ENCODE measurements at regions not wholly inside any gene's neighbourhood (a gene's known extent, or its start where the extent isn't known, plus 50 kb on each side); places are given as distances from the start of the nearest gene placed in this dataset.

- Histone ChIP-seq H3K27ac (ENCODE audit: insufficient read depth, low read depth, low read length, poor library complexity, severe bottlenecking) (no peak overlapping the region), H3K36me3 (ENCODE audit: control insufficient read depth, insufficient read depth, low read length) (no peaks in the 10 kb centered on the region), H3K4me3 (ENCODE audit: insufficient read depth, low read depth, low read length) (no peak overlapping the region), H3K9me3 (ENCODE audit: control insufficient read depth, low read length) (no peaks in the 10 kb centered on the region), H3K4me1 (ENCODE audit: control insufficient read depth, insufficient read depth, low read length) (no peaks in the 10 kb centered on the region), H3K27me3 (ENCODE audit: control insufficient read depth, insufficient read depth, low read length, poor library complexity, severe bottlenecking) (no peaks in the 10 kb centered on the region)
- WGBS, 2 experiments, result 81 to 83% methylated on average over 3 of the region's 3 CpGs
Observed at GRCh38 chr6:104256646-104257045, 603.1 kb downstream of the HACE1 start.

- Histone ChIP-seq H3K4me3 (ENCODE audit: insufficient read depth, low read depth, low read length) (no peak overlapping the region), H3K27ac (ENCODE audit: insufficient read depth, low read depth, low read length, poor library complexity, severe bottlenecking) (no peak overlapping the region), H3K36me3 (ENCODE audit: control insufficient read depth, insufficient read depth, low read length) (no peaks in the 10 kb centered on the region), H3K27me3 (ENCODE audit: control insufficient read depth, insufficient read depth, low read length, poor library complexity, severe bottlenecking) (no peaks in the 10 kb centered on the region), H3K9me3 (ENCODE audit: control insufficient read depth, low read length) (no peaks in the 10 kb centered on the region), H3K4me1 (ENCODE audit: control insufficient read depth, insufficient read depth, low read length) (no peaks in the 10 kb centered on the region)
- WGBS, 2 experiments, result 87 to 95% methylated on average over 3 of the region's 3 CpGs
Observed at GRCh38 chr6:104253236-104253635, 606.5 kb downstream of the HACE1 start.

GRCh38 chr6:104252276-104252675 lies 607.4 kb downstream of the HACE1 start:
- no peak overlapping the region for H3K4me3 ChIP-seq (ENCODE audit: insufficient read depth, low read depth, low read length)
- no peaks in the 10 kb centered on the region for H3K27me3 ChIP-seq (ENCODE audit: control insufficient read depth, insufficient read depth, low read length, poor library complexity, severe bottlenecking)
- no peaks in the 10 kb centered on the region for H3K36me3 ChIP-seq (ENCODE audit: control insufficient read depth, insufficient read depth, low read length)
- no peaks in the 10 kb centered on the region for H3K9me3 ChIP-seq (ENCODE audit: control insufficient read depth, low read length)
- H3K27ac ChIP-seq (ENCODE audit: insufficient read depth, low read depth, low read length, poor library complexity, severe bottlenecking), result no peak overlapping the region
- no peaks in the 10 kb centered on the region for H3K4me1 ChIP-seq (ENCODE audit: control insufficient read depth, insufficient read depth, low read length)

- Histone ChIP-seq H3K27ac (ENCODE audit: insufficient read depth, low read depth, low read length, poor library complexity, severe bottlenecking) (no peak overlapping the region), H3K9me3 (ENCODE audit: control insufficient read depth, low read length) (no peaks in the 10 kb centered on the region), H3K36me3 (ENCODE audit: control insufficient read depth, insufficient read depth, low read length) (no peaks in the 10 kb centered on the region), H3K4me3 (ENCODE audit: insufficient read depth, low read depth, low read length) (no peak overlapping the region), H3K4me1 (ENCODE audit: control insufficient read depth, insufficient read depth, low read length) (no peaks in the 10 kb centered on the region), H3K27me3 (ENCODE audit: control insufficient read depth, insufficient read depth, low read length, poor library complexity, severe bottlenecking) (no peaks in the 10 kb centered on the region)
- 95 to 97% methylated on average over 2 of the region's 2 CpGs for WGBS, 2 experiments
Observed at GRCh38 chr6:104251651-104252050, 608.1 kb downstream of the HACE1 start.

- no peaks in the 10 kb centered on the region for H3K27me3 ChIP-seq (ENCODE audit: control insufficient read depth, insufficient read depth, low read length, poor library complexity, severe bottlenecking)
- 90 to 98% methylated on average over 2 of the region's 2 CpGs for WGBS, 2 experiments
Observed at GRCh38 chr6:104240865-104241264, 618.9 kb downstream of the HACE1 start.

GRCh38 chr6:104239971-104240370 lies 619.7 kb downstream of the HACE1 start:
- Histone ChIP-seq H3K4me1 (ENCODE audit: control insufficient read depth, insufficient read depth, low read length) (no peaks in the 10 kb centered on the region), H3K4me3 (ENCODE audit: insufficient read depth, low read depth, low read length) (no peak overlapping the region), H3K9me3 (ENCODE audit: control insufficient read depth, low read length) (no peaks in the 10 kb centered on the region), H3K27ac (ENCODE audit: insufficient read depth, low read depth, low read length, poor library complexity, severe bottlenecking) (no peak overlapping the region), H3K27me3 (ENCODE audit: control insufficient read depth, insufficient read depth, low read length, poor library complexity, severe bottlenecking) (no peaks in the 10 kb centered on the region), H3K36me3 (ENCODE audit: control insufficient read depth, insufficient read depth, low read length) (no peaks in the 10 kb centered on the region)
- WGBS, 2 experiments, result 91 to 92% methylated on average over 5 of the region's 5 CpGs

More at GRCh38 chr6:104240865-104241264, 618.9 kb downstream of the HACE1 start:
- Histone ChIP-seq H3K4me3 (ENCODE audit: insufficient read depth, low read depth, low read length) (no peak overlapping the region), H3K9me3 (ENCODE audit: control insufficient read depth, low read length) (no peaks in the 10 kb centered on the region), H3K36me3 (ENCODE audit: control insufficient read depth, insufficient read depth, low read length) (no peaks in the 10 kb centered on the region), H3K27ac (ENCODE audit: insufficient read depth, low read depth, low read length, poor library complexity, severe bottlenecking) (no peak overlapping the region), H3K4me1 (ENCODE audit: control insufficient read depth, insufficient read depth, low read length) (no peaks in the 10 kb centered on the region)

GRCh38 chr6:104229057-104229456 lies 630.7 kb downstream of the HACE1 start:
- WGBS, 2 experiments, result 94 to 100% methylated on average over 3 of the region's 3 CpGs
- Histone ChIP-seq H3K4me3 (ENCODE audit: insufficient read depth, low read depth, low read length) (no peak overlapping the region), H3K36me3 (ENCODE audit: control insufficient read depth, insufficient read depth, low read length) (no peaks in the 10 kb centered on the region), H3K27ac (ENCODE audit: insufficient read depth, low read depth, low read length, poor library complexity, severe bottlenecking) (no peak overlapping the region), H3K4me1 (ENCODE audit: control insufficient read depth, insufficient read depth, low read length) (no peaks in the 10 kb centered on the region), H3K9me3 (ENCODE audit: control insufficient read depth, low read length) (no peaks in the 10 kb centered on the region), H3K27me3 (ENCODE audit: control insufficient read depth, insufficient read depth, low read length, poor library complexity, severe bottlenecking) (no peaks in the 10 kb centered on the region)

GRCh38 chr6:104227508-104227907 lies 632.2 kb downstream of the HACE1 start:
- H3K36me3 ChIP-seq (ENCODE audit: control insufficient read depth, insufficient read depth, low read length), result no peaks in the 10 kb centered on the region
- no peaks in the 10 kb centered on the region for H3K9me3 ChIP-seq (ENCODE audit: control insufficient read depth, low read length)
- no peaks in the 10 kb centered on the region for H3K4me1 ChIP-seq (ENCODE audit: control insufficient read depth, insufficient read depth, low read length)
- no peak overlapping the region for H3K4me3 ChIP-seq (ENCODE audit: insufficient read depth, low read depth, low read length)
- H3K27ac ChIP-seq (ENCODE audit: insufficient read depth, low read depth, low read length, poor library complexity, severe bottlenecking), result no peak overlapping the region
- H3K27me3 ChIP-seq (ENCODE audit: control insufficient read depth, insufficient read depth, low read length, poor library complexity, severe bottlenecking), result no peaks in the 10 kb centered on the region
- WGBS, 2 experiments, result 87 to 94% methylated on average over 2 of the region's 2 CpGs

GRCh38 chr6:104226790-104227446 lies 632.8 kb downstream of the HACE1 start:
- no peaks in the 10 kb centered on the region for H3K27me3 ChIP-seq (ENCODE audit: control insufficient read depth, insufficient read depth, low read length, poor library complexity, severe bottlenecking)
- no peaks in the 10 kb centered on the region for H3K4me1 ChIP-seq (ENCODE audit: control insufficient read depth, insufficient read depth, low read length)
- H3K27ac ChIP-seq (ENCODE audit: insufficient read depth, low read depth, low read length, poor library complexity, severe bottlenecking), result no peak overlapping the region
- WGBS, 2 experiments, result 93 to 96% methylated on average over 2 to 3 of the region's 4 CpGs
- no peak overlapping the region for H3K4me3 ChIP-seq (ENCODE audit: insufficient read depth, low read depth, low read length)
- no peaks in the 10 kb centered on the region for H3K9me3 ChIP-seq (ENCODE audit: control insufficient read depth, low read length)
- no peaks in the 10 kb centered on the region for H3K36me3 ChIP-seq (ENCODE audit: control insufficient read depth, insufficient read depth, low read length)

- no peaks in the 10 kb centered on the region for H3K27me3 ChIP-seq (ENCODE audit: control insufficient read depth, insufficient read depth, low read length, poor library complexity, severe bottlenecking)
- 91 to 92% methylated on average over 2 to 3 of the region's 3 CpGs for WGBS, 2 experiments
Observed at GRCh38 chr6:104218116-104218515, 641.6 kb downstream of the HACE1 start.

GRCh38 chr6:104214901-104215300 lies 644.8 kb downstream of the HACE1 start:
- 91 to 99% methylated on average over 2 of the region's 3 CpGs for WGBS, 2 experiments
- no peaks in the 10 kb centered on the region for H3K36me3 ChIP-seq (ENCODE audit: control insufficient read depth, insufficient read depth, low read length)

More at GRCh38 chr6:104218116-104218515, 641.6 kb downstream of the HACE1 start:
- Histone ChIP-seq H3K4me1 (ENCODE audit: control insufficient read depth, insufficient read depth, low read length) (no peaks in the 10 kb centered on the region), H3K4me3 (ENCODE audit: insufficient read depth, low read depth, low read length) (no peak overlapping the region), H3K9me3 (ENCODE audit: control insufficient read depth, low read length) (no peaks in the 10 kb centered on the region), H3K36me3 (ENCODE audit: control insufficient read depth, insufficient read depth, low read length) (no peaks in the 10 kb centered on the region), H3K27ac (ENCODE audit: insufficient read depth, low read depth, low read length, poor library complexity, severe bottlenecking) (no peak overlapping the region)

More at GRCh38 chr6:104214901-104215300, 644.8 kb downstream of the HACE1 start:
- Histone ChIP-seq H3K9me3 (ENCODE audit: control insufficient read depth, low read length) (no peaks in the 10 kb centered on the region), H3K4me1 (ENCODE audit: control insufficient read depth, insufficient read depth, low read length) (no peaks in the 10 kb centered on the region), H3K4me3 (ENCODE audit: insufficient read depth, low read depth, low read length) (no peak overlapping the region), H3K27ac (ENCODE audit: insufficient read depth, low read depth, low read length, poor library complexity, severe bottlenecking) (no peak overlapping the region), H3K27me3 (ENCODE audit: control insufficient read depth, insufficient read depth, low read length, poor library complexity, severe bottlenecking) (no peaks in the 10 kb centered on the region)
